Coronary artery (tissue), 2 donors: ENCODE measurements at regions not wholly inside any gene's neighbourhood (a gene's known extent, or its start where the extent isn't known, plus 50 kb on each side); places are given as distances from the start of the nearest gene placed in this dataset.

ENCODE experiments used
- DNase-seq: peaks from one replicate; pipeline ENCODE4 v3.0.0-alpha.2; 2017; ENCODE audit warnings: low spot score
- H3K27ac ChIP-seq, 2 donors: fragments of 200-600 bp; sonication (generic); one replicate each; pipeline ENCODE4 v1.5.1; 2016 to 2019
- H3K4me3 ChIP-seq: fragments of 200-600 bp; sonication (generic); 2 replicates; pipeline ENCODE4 v1.5.1; 2016; ENCODE audit warnings: mild to moderate bottlenecking, moderate library complexity
- CTCF ChIP-seq: fragments of 200-600 bp; sonication (generic); IDR thresholded peaks from one replicate; pipeline ENCODE4 v1.5.1; 2019; ENCODE audit warnings: antibody characterized with exemption

DNA sequence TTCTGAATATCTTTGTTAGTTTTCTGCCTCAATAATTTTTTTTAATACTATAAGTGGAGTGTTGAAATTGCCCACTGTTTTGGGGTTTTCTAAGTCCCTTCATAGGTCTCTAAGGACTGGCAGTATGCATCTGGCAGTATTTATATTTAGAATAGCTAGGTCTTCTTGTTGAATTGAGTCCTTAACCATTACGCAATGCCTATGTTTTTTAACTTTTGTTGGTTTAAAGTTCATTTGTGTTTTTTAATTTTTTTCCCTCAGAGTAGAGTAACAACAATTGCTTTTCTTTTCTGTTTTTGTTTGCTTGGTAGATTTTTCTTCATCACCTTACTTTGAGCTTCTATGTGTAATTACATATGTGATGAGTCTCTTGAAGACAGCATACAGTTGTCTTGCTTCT, 375.9 kb upstream of the EYS start:
- no peak overlapping the region for H3K27ac ChIP-seq
- H3K4me3 ChIP-seq = no peak overlapping the region
- no peak for DNase-seq
- no peak for TF ChIP-seq CTCF

DNA sequence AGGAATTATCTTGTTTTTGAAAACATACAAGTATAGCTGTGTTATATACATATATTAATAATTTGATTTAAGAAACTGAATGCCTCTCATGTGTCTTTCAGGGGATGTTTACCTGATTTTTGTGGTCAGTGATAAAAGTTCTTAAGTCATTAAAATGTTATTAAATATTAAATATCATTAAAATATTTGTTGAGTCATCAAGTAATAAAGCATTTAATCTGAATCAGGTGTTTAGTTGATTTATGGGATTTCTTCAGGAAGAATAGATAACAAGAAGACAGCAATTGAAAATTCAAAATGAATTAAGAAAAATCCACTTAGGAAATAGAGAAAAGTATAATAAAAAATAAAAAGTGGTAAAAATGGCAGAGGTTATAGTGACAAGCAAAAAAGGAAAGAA, 361.9 kb upstream of the EYS start:
- no peak overlapping the region for H3K4me3 ChIP-seq
- H3K27ac ChIP-seq = no peak overlapping the region
- no peak for DNase-seq
- no peak for TF ChIP-seq CTCF

DNA sequence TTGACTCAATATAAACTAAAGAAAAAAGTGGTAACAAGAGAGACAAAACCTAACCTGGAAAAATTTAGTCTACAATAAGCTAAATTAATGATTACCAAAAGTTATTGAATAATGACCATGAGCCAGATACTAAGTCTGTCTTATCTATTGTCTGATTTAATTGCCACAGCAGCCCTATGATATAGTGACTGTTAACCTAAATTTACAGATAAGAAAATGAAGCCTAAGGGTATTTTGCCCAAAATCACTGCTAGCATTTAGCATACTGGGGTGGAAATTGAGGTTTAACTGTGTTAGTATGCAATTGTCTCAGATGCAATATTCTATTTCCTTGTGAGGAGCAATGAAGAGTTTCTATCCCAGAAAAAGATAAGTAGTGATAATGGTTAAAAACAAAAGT, 361.0 kb upstream of the EYS start:
- no peak overlapping the region for H3K4me3 ChIP-seq
- no peak for TF ChIP-seq CTCF
- DNase-seq = no peak
- H3K27ac ChIP-seq = no peak overlapping the region

- no peak overlapping the region for H3K4me3 ChIP-seq
These were observed 358.3 kb upstream of the EYS start for GRCh38 chr6:66065313-66065712.

GRCh38 chr6:66057034-66057433, 350.0 kb upstream of the EYS start:
- Histone ChIP-seq H3K27ac (no peak overlapping the region), H3K4me3 (no peak overlapping the region)
- DNase-seq = no peak
- TF ChIP-seq CTCF = no peak

More at GRCh38 chr6:66065313-66065712, 358.3 kb upstream of the EYS start:
- H3K27ac ChIP-seq = no peak overlapping the region
- no peak for DNase-seq
- no peak for TF ChIP-seq CTCF

DNA sequence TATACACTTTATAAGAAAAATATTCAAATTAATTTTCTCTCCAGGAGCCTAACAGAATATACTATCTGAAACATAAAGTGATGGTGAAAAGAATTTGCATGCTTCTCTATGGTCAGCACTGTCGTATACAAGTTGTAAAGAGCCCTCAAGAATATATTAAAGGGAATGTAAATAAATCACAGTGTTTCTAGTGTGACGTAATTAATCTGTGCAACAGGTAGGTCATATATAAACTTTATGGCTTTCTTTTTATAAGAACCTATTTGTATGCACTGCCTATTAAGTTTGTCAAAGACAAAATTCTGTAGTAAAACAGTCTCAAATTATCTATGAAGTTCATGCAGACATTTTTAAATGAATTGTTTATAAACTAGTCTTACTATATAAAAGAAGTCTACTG, 347.9 kb upstream of the EYS start:
- no peak for TF ChIP-seq CTCF
- Histone ChIP-seq H3K27ac (no peak overlapping the region), H3K4me3 (no peak overlapping the region)
- no peak for DNase-seq

- H3K4me3 ChIP-seq = no peak overlapping the region
- H3K27ac ChIP-seq = no peak overlapping the region
- no peak for TF ChIP-seq CTCF
- no peak for DNase-seq
These were observed 344.8 kb upstream of the EYS start for GRCh38 chr6:66051812-66052211.
